SKM-1 treated with dmso at 0.1 percent for 144 hours (cell line): ENCODE measurements at regions not wholly inside any gene's neighbourhood (a gene's known extent, or its start where the extent isn't known, plus 50 kb on each side); places are given as distances from the start of the nearest gene placed in this dataset.

Source experiments
- DNase-seq: peaks from one replicate; lab custom pipeline; 2025; ENCODE audit not compliant: unreplicated experiment; lab: John Stamatoyannopoulos, UW

- no peak for DNase-seq
Measured at GRCh38 chr15:38072348-38073177, 138.1 kb downstream of the TMCO5A start.

GRCh38 chr15:38073178-38073946 is 138.9 kb downstream of the TMCO5A start:
- DNase-seq = no peak

GRCh38 chr15:38074029-38074428 is 139.6 kb downstream of the TMCO5A start:
- no peak for DNase-seq

GRCh38 chr15:38075466-38075865 is 141.0 kb downstream of the TMCO5A start:
- DNase-seq = no peak

- DNase-seq = no peak
Measured at GRCh38 chr15:38076786-38077185, 142.3 kb downstream of the TMCO5A start.

- no peak for DNase-seq
Measured at GRCh38 chr15:38079236-38079635, 144.8 kb downstream of the TMCO5A start.

- DNase-seq = no peak
Measured at GRCh38 chr15:38080651-38081275, 146.3 kb downstream of the TMCO5A start.

- peak; percentile 33 for DNase-seq
Measured at GRCh38 chr15:38084289-38084688, 149.8 kb downstream of the TMCO5A start.

- no peak for DNase-seq
Measured at GRCh38 chr15:38085114-38085513, 150.7 kb downstream of the TMCO5A start.

- no peak for DNase-seq
Measured at GRCh38 chr15:38085931-38086568, 151.6 kb downstream of the TMCO5A start.

GRCh38 chr15:38086611-38087010 is 152.2 kb downstream of the TMCO5A start:
- DNase-seq = no peak

- no peak for DNase-seq
Measured at GRCh38 chr15:38088971-38089370, 154.5 kb downstream of the TMCO5A start.

GRCh38 chr15:38090223-38090622 is 155.8 kb downstream of the TMCO5A start:
- DNase-seq = no peak

GRCh38 chr15:38090678-38091077 is 156.2 kb downstream of the TMCO5A start:
- DNase-seq = no peak

- no peak for DNase-seq
Measured at GRCh38 chr15:38091078-38091645, 156.7 kb downstream of the TMCO5A start.

- no peak for DNase-seq
Measured at GRCh38 chr15:38093931-38094330, 158.7 kb upstream of the SPRED1 start.

GRCh38 chr15:38102972-38103371 is 149.7 kb upstream of the SPRED1 start:
- no peak for DNase-seq

GRCh38 chr15:38103564-38103963 is 149.1 kb upstream of the SPRED1 start:
- no peak for DNase-seq

- DNase-seq = no peak
Measured at GRCh38 chr15:38111070-38111469, 141.6 kb upstream of the SPRED1 start.

GRCh38 chr15:38112406-38112805 is 140.2 kb upstream of the SPRED1 start:
- DNase-seq = no peak

GRCh38 chr15:38115121-38115520 is 137.5 kb upstream of the SPRED1 start:
- no peak for DNase-seq
